H1 (cell line): ENCODE measurements at regions not wholly inside any gene's neighbourhood (a gene's known extent, or its start where the extent isn't known, plus 50 kb on each side); places are given as distances from the start of the nearest gene placed in this dataset.

ENCODE experiments used
- CTCF ChIA-PET: fragments of 300-600 bp; sonication (Branson Sonifier 250); formaldehyde crosslinking; loops from one replicate; lab custom pipeline; 2021; ENCODE audit not compliant: partially characterized antibody; lab: Charles Lee
- POLR2A ChIA-PET: fragments of 300-600 bp; sonication (Branson Sonifier 250); formaldehyde crosslinking; loops from one replicate; lab custom pipeline; 2021; ENCODE audit warnings: inconsistent platforms; ENCODE audit not compliant: partially characterized antibody; lab: Charles Lee
- DNase-seq, 2 experiments: peaks; one replicate each; pipeline versions ENCODE4 v3.0.0 to v3.0.0-alpha.2; 2010 to 2022; ENCODE audit warnings: low spot score in 2 of 2, low read depth in 1 of 2, mixed read lengths in 1 of 2
- FAIRE-seq: peaks from 2 replicates; lab custom pipeline; 2011; peaks lifted over from hg19 to GRCh38; lab: Jason Lieb, UNC
- H2AFZ ChIP-seq: 2 replicates; pipeline ENCODE4 v1.8.1; 2012; ENCODE audit warnings: low read length, inconsistent platforms
- H2AK5ac ChIP-seq: 2 replicates; pipeline ENCODE4 v1.6.1; 2013; ENCODE audit warnings: low read depth, low read length
- H2BK120ac ChIP-seq: replicated peaks from 2 replicates; pipeline ENCODE3; 2013; ENCODE audit warnings: low read depth, low read length, inconsistent platforms
- H2BK12ac ChIP-seq: 2 replicates; pipeline ENCODE4 v1.6.1; 2013; ENCODE audit warnings: low read depth, low read length
- H2BK15ac ChIP-seq: 2 replicates; pipeline ENCODE4 v1.6.1; 2013; ENCODE audit warnings: low read length
- H2BK20ac ChIP-seq: 2 replicates; pipeline ENCODE4 v1.6.1; 2013; ENCODE audit warnings: low read length
- H2BK5ac ChIP-seq: 2 replicates; pipeline ENCODE4 v1.6.1; 2013; ENCODE audit warnings: low read depth, low read length
- H3K14ac ChIP-seq: 2 replicates; pipeline ENCODE4 v1.6.1; 2013; ENCODE audit warnings: inconsistent platforms; ENCODE audit not compliant: insufficient read length
- H3K18ac ChIP-seq: 2 replicates; pipeline ENCODE4 v1.6.1; 2013; ENCODE audit warnings: low read length; ENCODE audit errors: extremely low read depth
- H3K23ac ChIP-seq: 2 replicates; pipeline ENCODE4 v1.6.1; 2013; ENCODE audit warnings: inconsistent platforms; ENCODE audit not compliant: insufficient read length
- H3K23me2 ChIP-seq: 2 replicates; pipeline ENCODE4 v1.6.1; 2013; ENCODE audit warnings: low read depth, low read length
- H3K27ac ChIP-seq: 2 replicates; pipeline ENCODE4 v1.6.1; 2011; ENCODE audit warnings: low read depth, low read length, inconsistent platforms
- H3K27me3 ChIP-seq, 4 experiments: replicated peaks in 1 of 4; 1 replicate in 1 of 4; 2 replicates in 3 of 4; pipeline versions ENCODE4 v1.6.1 to v1.8.1; 2011 to 2013; ENCODE audit warnings: low read length in 3 of 4, mild to moderate bottlenecking in 3 of 4, inconsistent platforms in 2 of 4, mixed read lengths in 2 of 4, moderate library complexity in 1 of 4; ENCODE audit not compliant: control insufficient read depth in 3 of 4, insufficient read depth in 3 of 4; ENCODE audit errors: extremely low read depth in 1 of 4
- H3K36me3 ChIP-seq, 4 experiments: 2 replicates each; pipeline versions ENCODE4 v1.6.1 to v1.8.1; 2011 to 2013; ENCODE audit warnings: mild to moderate bottlenecking in 4 of 4, low read length in 3 of 4, moderate library complexity in 2 of 4, control low read depth in 1 of 4, inconsistent platforms in 1 of 4; ENCODE audit not compliant: insufficient read depth in 4 of 4, control insufficient read depth in 2 of 4
- H3K4ac ChIP-seq: replicated peaks from 2 replicates; pipeline ENCODE3; 2013; ENCODE audit warnings: low read length, low read depth, mixed read lengths, inconsistent platforms; ENCODE audit not compliant: insufficient read length
- H3K4me1 ChIP-seq, 4 experiments: replicated peaks in 1 of 4; 1 replicate in 1 of 4; 2 replicates in 3 of 4; pipeline versions ENCODE4 v1.6.1 to v1.8.1; 2011 to 2013; ENCODE audit warnings: low read length in 3 of 4, inconsistent platforms in 2 of 4, mixed read lengths in 1 of 4; ENCODE audit not compliant: insufficient read depth in 4 of 4, control insufficient read depth in 3 of 4
- H3K4me2 ChIP-seq, 2 experiments: 2 replicates each; pipeline versions ENCODE4 v1.6.1 to v1.8.1; 2011 to 2013; ENCODE audit warnings: low read depth in 2 of 2, low read length in 2 of 2, control low read depth in 1 of 2, inconsistent platforms in 1 of 2, mild to moderate bottlenecking in 1 of 2; ENCODE audit not compliant: insufficient read depth in 1 of 2
- H3K4me3 ChIP-seq, 4 experiments: fragments of 200-600, 300-600 bp in 1 of 4; sonication (generic), shearing (Covaris generic), sonication (Bioruptor Twin) in 1 of 4; 2 replicates each; pipeline versions ENCODE4 v1.5.1 to v1.8.1; 2011 to 2016; ENCODE audit warnings: low read length in 4 of 4, low read depth in 3 of 4, control low read depth in 2 of 4, inconsistent platforms in 2 of 4, mild to moderate bottlenecking in 2 of 4, mixed read lengths in 1 of 4, moderate library complexity in 1 of 4; ENCODE audit not compliant: insufficient read depth in 2 of 4; ENCODE audit errors: extremely low read depth in 1 of 4
- H3K56ac ChIP-seq: replicated peaks from 2 replicates; pipeline ENCODE3; 2013; ENCODE audit warnings: low read depth, mild to moderate bottlenecking, mixed read lengths, low read length, inconsistent platforms; ENCODE audit not compliant: insufficient read length
- H3K79me1 ChIP-seq: 2 replicates; pipeline ENCODE4 v1.6.1; 2013; ENCODE audit warnings: low read depth, low read length, control low read depth
- H3K79me2 ChIP-seq, 2 experiments: 2 replicates each; pipeline versions ENCODE4 v1.6.1 to v1.8.1; 2012 to 2013; ENCODE audit warnings: low read length in 2 of 2, mild to moderate bottlenecking in 2 of 2, inconsistent platforms in 1 of 2; ENCODE audit not compliant: insufficient read depth in 2 of 2, control insufficient read depth in 1 of 2
- H3K9ac ChIP-seq, 4 experiments: replicated peaks in 1 of 4; 1 replicate in 1 of 4; 2 replicates in 3 of 4; pipeline versions ENCODE4 v1.6.1 to v1.8.1; 2011 to 2013; ENCODE audit warnings: low read depth in 3 of 4, low read length in 3 of 4, control low read depth in 2 of 4, mild to moderate bottlenecking in 2 of 4, moderate library complexity in 2 of 4, inconsistent platforms in 1 of 4; ENCODE audit errors: extremely low read depth in 1 of 4
- H3K9me3 ChIP-seq, 2 experiments: 2 replicates each; pipeline versions ENCODE4 v1.6.1 to v1.8.1; 2012 to 2013; ENCODE audit warnings: mild to moderate bottlenecking in 2 of 2, moderate library complexity in 2 of 2, control low read depth in 1 of 2, inconsistent platforms in 1 of 2, low read depth in 1 of 2, low read length in 1 of 2, mixed read lengths in 1 of 2; ENCODE audit not compliant: insufficient read depth in 2 of 2
- H4K20me1 ChIP-seq, 2 experiments: replicated peaks in 1 of 2; 2 replicates each; pipeline versions ENCODE3 to v1.8.1; 2011 to 2013; ENCODE audit warnings: inconsistent platforms in 2 of 2, low read length in 2 of 2, mild to moderate bottlenecking in 1 of 2; ENCODE audit not compliant: insufficient read depth in 2 of 2, control insufficient read depth in 1 of 2
- H4K5ac ChIP-seq: 2 replicates; pipeline ENCODE4 v1.6.1; 2013; ENCODE audit warnings: low read length, low read depth, mixed read lengths, inconsistent platforms; ENCODE audit not compliant: insufficient read length
- H4K8ac ChIP-seq: 2 replicates; pipeline ENCODE4 v1.8.0; 2013; ENCODE audit warnings: mild to moderate bottlenecking, moderate library complexity, low read length, inconsistent platforms; ENCODE audit not compliant: insufficient read depth; ENCODE audit errors: extremely low read depth
- H4K91ac ChIP-seq: replicated peaks from 2 replicates; pipeline ENCODE3; 2013; ENCODE audit warnings: low read length, mixed read lengths, inconsistent platforms; ENCODE audit not compliant: insufficient read length
- ATF2 ChIP-seq: IDR thresholded peaks from 2 replicates; pipeline ENCODE4 v1.6.1; 2012; ENCODE audit warnings: low read length, inconsistent platforms
- CTCF ChIP-seq, 3 experiments: IDR thresholded peaks; 1 replicate in 2 of 3; 2 replicates in 1 of 3; pipeline versions ENCODE4 v1.5.1 to v1.6.1; 2011; ENCODE audit warnings: low read length in 3 of 3, mild to moderate bottlenecking in 3 of 3, inconsistent platforms in 2 of 3, low read depth in 1 of 3, moderate library complexity in 1 of 3; ENCODE audit not compliant: insufficient read depth in 1 of 3; ENCODE audit errors: control extremely low read depth in 1 of 3
- E2F6 ChIP-seq: IDR thresholded peaks from 2 replicates; pipeline ENCODE4 v1.6.1; 2012; ENCODE audit warnings: inconsistent platforms
- GABPA ChIP-seq: IDR thresholded peaks from 2 replicates; pipeline ENCODE4 v1.6.1; 2011; ENCODE audit warnings: mild to moderate bottlenecking, low read length, moderate library complexity, borderline replicate concordance; ENCODE audit not compliant: insufficient read depth
- GTF2F1 ChIP-seq: IDR thresholded peaks from 2 replicates; pipeline ENCODE4 v1.6.1; 2012; ENCODE audit warnings: low read depth, low read length, improper control_type of control experiment, borderline replicate concordance
- JUN ChIP-seq: IDR thresholded peaks from 2 replicates; pipeline ENCODE4 v1.6.1; 2011; ENCODE audit warnings: low read depth, mild to moderate bottlenecking, improper control_type of control experiment, low read length
- SIN3A ChIP-seq, 2 experiments: IDR thresholded peaks in 1 of 2; conservative IDR thresholded peaks in 1 of 2; 2 replicates each; pipeline ENCODE4 v1.6.1; 2011 to 2012; ENCODE audit warnings: low read length in 2 of 2, improper control_type of control experiment in 1 of 2, low read depth in 1 of 2, mild to moderate bottlenecking in 1 of 2
- SP1 ChIP-seq: IDR thresholded peaks from 2 replicates; pipeline ENCODE4 v1.6.1; 2011; ENCODE audit warnings: low read depth, low read length
- SP2 ChIP-seq: IDR thresholded peaks from 2 replicates; pipeline ENCODE4 v1.6.1; 2012; ENCODE audit warnings: mild to moderate bottlenecking, low read length, inconsistent platforms
- TBP ChIP-seq: IDR thresholded peaks from 2 replicates; pipeline ENCODE4 v1.6.1; 2011; ENCODE audit warnings: low read depth, low read length, improper control_type of control experiment
- WGBS, 2 experiments: shearing (Covaris generic) in 1 of 2; methylation state at CpG; one replicate each; pipeline versions ENCODE4 v1.1.6 to v1.1.7; 2013 to 2015; ENCODE audit warnings: low lambda C conversion rate in 2 of 2, mixed read lengths in 2 of 2, inconsistent platforms in 1 of 2, low coverage in 1 of 2, missing lambda C conversion rate in 1 of 2; ENCODE audit not compliant: insufficient replicate concordance in 2 of 2, insufficient coverage in 1 of 2, insufficient read length in 1 of 2; ENCODE audit errors: extremely low coverage in 1 of 2, missing lambda C conversion rate in 1 of 2; 5-methylcytosine and 5-hydroxymethylcytosine counted together

- no peak overlapping the region for H3K4me2 ChIP-seq
- no peak overlapping the region for H3K27ac ChIP-seq
- no peak overlapping the region for H2AK5ac ChIP-seq
- no peak overlapping the region for H3K18ac ChIP-seq
- H2BK20ac ChIP-seq, result no peak overlapping the region
- no peak overlapping the region for H4K5ac ChIP-seq
- no peak overlapping the region for H4K8ac ChIP-seq
- no peak overlapping the region for H2BK15ac ChIP-seq
- H3K23ac ChIP-seq, result no peak overlapping the region
- H4K20me1 ChIP-seq, result no peaks in the 10 kb centered on the region
- no peak overlapping the region for H2AFZ ChIP-seq
- H3K4ac ChIP-seq, result no peak overlapping the region
- WGBS, 2 experiments, result 81% methylated on average over 4 of the region's 4 CpGs; no CpG with 5 or more reads in 1 of the 2 experiments
- no peak overlapping the region for H3K56ac ChIP-seq
- no peaks in the 10 kb centered on the region for H3K79me1 ChIP-seq
- H4K91ac ChIP-seq, result no peak overlapping the region
- no peaks in the 10 kb centered on the region for H3K23me2 ChIP-seq
- ChIA-PET CTCF (interaction anchor here (1.4 kb wide), 1 partner anchor 13 kb away, joined by 3 read pairs; no protein-coding TSS in a partner anchor), POLR2A (no interaction called here)
- no peak overlapping the region for H2BK5ac ChIP-seq
- FAIRE-seq (no peak), DNase-seq (no peak)
- no peaks in the 10 kb centered on the region for H3K4me1 ChIP-seq
- no peaks in the 10 kb centered on the region for H3K36me3 ChIP-seq
- H3K79me2 ChIP-seq, result no peaks in the 10 kb centered on the region
- H2BK12ac ChIP-seq, result no peak overlapping the region
- no peak overlapping the region for H2BK120ac ChIP-seq
- H3K27me3 ChIP-seq, result no peaks in the 10 kb centered on the region
- no peak overlapping the region for H3K4me3 ChIP-seq
- H3K9ac ChIP-seq, result no peak overlapping the region
- no peaks in the 10 kb centered on the region for H3K9me3 ChIP-seq
- H3K14ac ChIP-seq, result no peak overlapping the region
- no peak for TF ChIP-seq SP1
- TF ChIP-seq GABPA, result no peak
- TF ChIP-seq SIN3A (conservative IDR thresholded peaks at IDR 0.05 in 1 of 2, IDR thresholded peaks at IDR 0.05 in 1 of 2; ENCODE audit: low read depth in 1 of 2, low read length in 2 of 2), result no peak
- TF ChIP-seq SP2, result no peak
- no peak for TF ChIP-seq ATF2
- no peak for TF ChIP-seq TBP
- TF ChIP-seq JUN, result no peak
- no peak for TF ChIP-seq CTCF (IDR thresholded peaks at IDR 0.05; ENCODE audit: control extremely low read depth in 1 of 3, insufficient read depth in 1 of 3, low read depth in 1 of 3, low read length in 3 of 3)
- TF ChIP-seq E2F6, result no peak
- TF ChIP-seq GTF2F1, result no peak
These were observed 127.9 kb upstream of the CPHXL start for GRCh38 chr16:75854152-75854551.
